OCI-LY1 (cell line): ENCODE measurements at regions not wholly inside any gene's neighbourhood (a gene's known extent, or its start where the extent isn't known, plus 50 kb on each side); places are given as distances from the start of the nearest gene placed in this dataset.

Experiments used
- CTCF ChIP-seq: fragments of 200-600 bp; sonication (generic), shearing (Covaris generic); IDR thresholded peaks from 2 replicates; pipeline ENCODE4 v1.5.1; 2017; ENCODE audit warnings: mild to moderate bottlenecking, antibody characterized with exemption, low read length, moderate library complexity, mixed read lengths
- EZH2 ChIP-seq: fragments of 200-600 bp; sonication (generic), shearing (Covaris generic); IDR thresholded peaks from 2 replicates; pipeline ENCODE4 v1.8.0; 2017; ENCODE audit warnings: borderline replicate concordance, mixed run types, mild to moderate bottlenecking, antibody characterized with exemption, low read length, moderate library complexity, mixed read lengths

GRCh38 chr2:734496-734895, 57.3 kb upstream of the TMEM18 start:
- TF ChIP-seq CTCF = no peak
- no peak for TF ChIP-seq EZH2
